Heart right ventricle (tissue), 16 donors: ENCODE measurements at regions not wholly inside any gene's neighbourhood (a gene's known extent, or its start where the extent isn't known, plus 50 kb on each side); places are given as distances from the start of the nearest gene placed in this dataset.
"Not testable (repeated sequence)": the region's sequence is repeated elsewhere in the genome, so short reads cannot be mapped to it uniquely, and the experiment has no call there.

Experiments used
- ATAC-seq, 8 donors: fragments of 200-7000 bp; cut with Tn5 transposase; one replicate each; pipeline ENCODE4 v1.9.1; 2020; ENCODE audit warnings: mild to moderate bottlenecking in 8 of 8, moderate library complexity in 8 of 8, moderate number of reproducible peaks in 1 of 8
- DNase-seq, 2 donors: peaks; one replicate each; pipeline ENCODE4 v3.0.0-alpha.2; 2020
- H3K27ac ChIP-seq, 10 donors: fragments of 200-600 bp; sonication (generic) in 2 of 10; one replicate each; pipeline versions ENCODE4 v1.5.0 to v1.8.0; 2020 to 2022; ENCODE audit warnings: mild to moderate bottlenecking in 3 of 10
- H3K27me3 ChIP-seq, 7 donors: fragments of 200-600 bp; one replicate each; pipeline ENCODE4 v1.8.0; 2021 to 2022; ENCODE audit warnings: mild to moderate bottlenecking in 2 of 7
- H3K36me3 ChIP-seq, 9 donors: fragments of 200-600 bp; sonication (generic) in 1 of 9; one replicate each; pipeline versions ENCODE4 v1.5.0 to v1.8.0; 2020 to 2022; ENCODE audit warnings: mild to moderate bottlenecking in 2 of 9
- H3K4me1 ChIP-seq, 9 donors: fragments of 200-600 bp; sonication (generic) in 1 of 9; one replicate each; pipeline versions ENCODE4 v1.5.0 to v1.8.0; 2020 to 2022; ENCODE audit warnings: mild to moderate bottlenecking in 4 of 9
- H3K4me3 ChIP-seq, 10 donors: fragments of 200-600 bp; sonication (generic) in 2 of 10; one replicate each; pipeline versions ENCODE4 v1.5.0 to v1.8.0; 2020 to 2022; ENCODE audit warnings: mild to moderate bottlenecking in 7 of 10, moderate library complexity in 2 of 10
- H3K9me3 ChIP-seq, 11 donors: fragments of 200-600 bp in 10 of 11; sonication (generic) in 2 of 11; one replicate each; pipeline versions ENCODE4 v1.5.0 to v1.8.0; 2013 to 2022; ENCODE audit warnings: mild to moderate bottlenecking in 2 of 11, control low read depth in 1 of 11, moderate library complexity in 1 of 11
- WGBS, 2 donors: extraction: QIAGEN DNeasy Blood & Tissue Kit; methylation state at CpG; one replicate each; pipeline ENCODE4 v1.1.7; 2013; ENCODE audit warnings: inconsistent platforms in 1 of 2; 5-methylcytosine and 5-hydroxymethylcytosine counted together
- intact Hi-C, 10 donors: fragments of 100-400 bp; cut with DNase I; formaldehyde crosslinking; loops; one replicate each; pipeline versions ENCODE4 v1.11.1 to v1.14.2; 2022
- TF ChIP-seq, protein P1 (sequence below), 9 donors: fragments of 200-600 bp; sonication (generic) in 2 of 9; IDR thresholded peaks; one replicate each; pipeline versions ENCODE4 v1.5.0 to v1.8.0; 2021 to 2022; ENCODE audit warnings: antibody characterized with exemption in 9 of 9, mild to moderate bottlenecking in 5 of 9, moderate library complexity in 1 of 9
- donor health status: Arrhythmogenic right ventricular cardiomyopathy.
- donor health status: ischemic (EF 13 %, LVEDD 7.1; RV severe dilation, severe dysfunction).
- donor health status: healthy with polysubstance abuse.
- donor health status: DM: no; HTN: yes; CAD: no.
- donor health status: DM: no; HTN: no; CAD: no.
- donor health status: ischemic (EF 25% LVEDD 6.9; RV normal size, moderate dysfunction).
- donor health status: ischemic (EF 25% LVEDD 5.7; RV mildly dilated, moderate dysfunction).
- donor health status: healthy.
- donor health status: DM: yes; HTN: yes; CAD: no.
- donor health status: Ischemic cardiomyopathy.
- donor health status: ischemic (EF 35%, LVEDD 5.7; RV mildly dilated, moderate dysfunction).
- donor health status: nonischemic (EF 11% LVEDD 7.7; RV severe dilation, severe dysfunction).
- donor health status: DM: yes; HTN: yes; CAD: no.
- donor health status: PGD.
- donor health status: ischemic (EF 29% LVEDD 5.4; RV normal size, mild dysfunction).
- donor health status: nonischemic (EF 23%, LVEDD 6.1; RV moderate dilation, normal function).

DNA sequence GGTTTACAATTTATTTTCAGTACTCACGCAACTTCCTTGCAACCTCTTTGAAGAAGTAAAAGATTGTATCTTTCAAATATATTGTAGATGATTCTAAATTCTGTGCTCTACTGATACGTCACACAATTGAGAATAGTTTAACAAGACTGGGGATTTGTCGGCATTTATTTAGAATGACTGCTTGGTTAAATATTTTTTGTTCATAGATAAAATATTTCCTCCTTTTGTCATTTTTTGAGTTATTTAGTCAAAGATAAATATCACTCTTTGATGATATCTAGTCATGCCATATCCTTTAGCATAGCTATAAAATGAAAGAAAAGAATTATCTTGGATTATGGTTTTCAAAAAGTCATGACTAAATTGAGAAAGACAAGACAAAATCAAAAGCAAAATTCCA is 2747.8 kb downstream of the PCDH9 start:
- Histone ChIP-seq H3K27me3 (no peaks in the 10 kb centered on the region), H3K4me1 (no peaks in the 10 kb centered on the region), H3K27ac (no peak overlapping the region), H3K9me3 (peaks cover 0 to 6% (median 0%) of the 10 kb centered on the region in 11 donors), H3K36me3 (no peaks in the 10 kb centered on the region), H3K4me3 (no peak overlapping the region)
- no peak for ATAC-seq
- whole genome bisulfite sequencing, 2 donors = 90% methylated on average over 3 of the region's 3 CpGs
- intact Hi-C loops = no loop called here
- no peak for DNase-seq
- TF ChIP-seq, protein P1, sequence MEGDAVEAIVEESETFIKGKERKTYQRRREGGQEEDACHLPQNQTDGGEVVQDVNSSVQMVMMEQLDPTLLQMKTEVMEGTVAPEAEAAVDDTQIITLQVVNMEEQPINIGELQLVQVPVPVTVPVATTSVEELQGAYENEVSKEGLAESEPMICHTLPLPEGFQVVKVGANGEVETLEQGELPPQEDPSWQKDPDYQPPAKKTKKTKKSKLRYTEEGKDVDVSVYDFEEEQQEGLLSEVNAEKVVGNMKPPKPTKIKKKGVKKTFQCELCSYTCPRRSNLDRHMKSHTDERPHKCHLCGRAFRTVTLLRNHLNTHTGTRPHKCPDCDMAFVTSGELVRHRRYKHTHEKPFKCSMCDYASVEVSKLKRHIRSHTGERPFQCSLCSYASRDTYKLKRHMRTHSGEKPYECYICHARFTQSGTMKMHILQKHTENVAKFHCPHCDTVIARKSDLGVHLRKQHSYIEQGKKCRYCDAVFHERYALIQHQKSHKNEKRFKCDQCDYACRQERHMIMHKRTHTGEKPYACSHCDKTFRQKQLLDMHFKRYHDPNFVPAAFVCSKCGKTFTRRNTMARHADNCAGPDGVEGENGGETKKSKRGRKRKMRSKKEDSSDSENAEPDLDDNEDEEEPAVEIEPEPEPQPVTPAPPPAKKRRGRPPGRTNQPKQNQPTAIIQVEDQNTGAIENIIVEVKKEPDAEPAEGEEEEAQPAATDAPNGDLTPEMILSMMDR (IDR thresholded peaks at IDR 0.05) = no peak

DNA sequence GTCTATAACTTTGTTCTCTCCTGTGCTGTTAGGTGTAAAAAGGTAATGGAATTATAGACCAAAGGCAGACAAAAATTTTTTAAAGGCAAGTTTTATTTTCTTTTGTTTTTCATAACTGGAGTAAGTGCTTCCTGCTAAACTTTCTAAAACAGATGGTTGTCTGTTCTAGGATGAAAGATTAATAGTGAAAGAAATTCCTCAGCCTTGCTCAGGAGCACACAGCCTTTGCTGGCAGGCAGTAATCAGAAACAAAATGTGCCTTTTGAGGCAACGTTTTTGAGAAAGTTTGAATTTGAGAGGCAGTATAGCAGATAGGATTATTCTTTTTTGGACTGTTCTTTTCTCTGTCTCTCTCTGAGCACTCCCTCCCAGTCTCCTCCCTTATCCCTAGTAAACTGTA is 2749.5 kb downstream of the PCDH9 start:
- Histone ChIP-seq H3K9me3 (peaks cover 0 to 12% (median 0%) of the 10 kb centered on the region in 11 donors), H3K4me3 (no peak overlapping the region), H3K36me3 (no peaks in the 10 kb centered on the region), H3K27me3 (no peaks in the 10 kb centered on the region), H3K27ac (no peak overlapping the region), H3K4me1 (no peaks in the 10 kb centered on the region)
- ATAC-seq (no peak), DNase-seq (no peak)
- TF ChIP-seq, protein P1 (IDR thresholded peaks at IDR 0.05) = no peak
- intact Hi-C loops = no loop called here
- WGBS, 2 donors = 10 to 11% methylated on average over 1 of the region's 1 CpG

DNA sequence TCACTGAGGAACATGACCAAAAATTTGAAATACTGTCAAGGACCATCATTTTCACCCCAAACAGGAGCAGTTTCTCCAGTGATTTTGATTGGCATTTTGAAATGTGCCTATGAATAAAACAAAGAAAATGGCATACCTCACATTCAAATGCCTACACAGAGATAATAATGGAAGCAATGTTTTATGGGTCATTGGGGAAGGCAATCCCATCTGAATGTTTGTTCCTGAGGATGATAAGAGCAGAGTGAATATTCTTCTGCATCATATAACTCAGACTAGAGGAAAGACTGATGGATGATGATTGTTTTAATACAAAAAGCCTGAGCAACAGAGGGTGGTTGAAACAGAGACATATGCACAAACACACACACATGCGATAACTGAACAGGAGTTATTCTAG is 2749.9 kb downstream of the PCDH9 start:
- Histone ChIP-seq H3K4me1 (no peaks in the 10 kb centered on the region), H3K27ac (no peak overlapping the region), H3K4me3 (no peak overlapping the region), H3K9me3 (peaks cover 0 to 12% (median 0%) of the 10 kb centered on the region in 11 donors), H3K36me3 (no peaks in the 10 kb centered on the region), H3K27me3 (no peaks in the 10 kb centered on the region)
- ATAC-seq (no peak), DNase-seq (no peak)
- WGBS, 2 donors = 87 to 94% methylated on average over 1 of the region's 1 CpG
- intact Hi-C loops = no loop called here
- TF ChIP-seq, protein P1 (IDR thresholded peaks at IDR 0.05) = no peak

DNA sequence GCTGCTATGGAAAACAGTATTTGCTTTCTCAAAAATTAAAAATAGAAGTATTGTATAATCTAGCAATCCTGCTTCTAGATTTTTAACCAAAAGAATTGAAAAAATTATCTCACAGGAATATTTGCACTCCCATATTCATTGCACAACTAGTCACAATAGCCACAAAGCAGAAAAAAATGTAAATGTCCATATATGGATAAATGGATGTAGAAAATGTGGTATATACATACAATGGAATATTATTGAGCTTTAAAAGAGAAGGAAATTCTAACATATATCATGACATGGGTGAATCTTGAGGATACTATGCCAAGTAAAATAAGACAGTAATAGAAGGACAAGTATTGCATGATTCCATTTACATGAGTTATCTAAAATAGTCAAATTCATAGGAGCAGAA is 2753.0 kb downstream of the PCDH9 start:
- Histone ChIP-seq H3K27me3 (no peaks in the 10 kb centered on the region), H3K9me3 (peaks cover 0 to 7% (median 0%) of the 10 kb centered on the region in 11 donors), H3K4me3 (no peak overlapping the region), H3K27ac (no peak overlapping the region), H3K4me1 (no peaks in the 10 kb centered on the region), H3K36me3 (no peaks in the 10 kb centered on the region)
- intact Hi-C loops = no loop called here
- ATAC-seq (no peak), DNase-seq (no peak)
- TF ChIP-seq, protein P1 (IDR thresholded peaks at IDR 0.05) = no peak

DNA sequence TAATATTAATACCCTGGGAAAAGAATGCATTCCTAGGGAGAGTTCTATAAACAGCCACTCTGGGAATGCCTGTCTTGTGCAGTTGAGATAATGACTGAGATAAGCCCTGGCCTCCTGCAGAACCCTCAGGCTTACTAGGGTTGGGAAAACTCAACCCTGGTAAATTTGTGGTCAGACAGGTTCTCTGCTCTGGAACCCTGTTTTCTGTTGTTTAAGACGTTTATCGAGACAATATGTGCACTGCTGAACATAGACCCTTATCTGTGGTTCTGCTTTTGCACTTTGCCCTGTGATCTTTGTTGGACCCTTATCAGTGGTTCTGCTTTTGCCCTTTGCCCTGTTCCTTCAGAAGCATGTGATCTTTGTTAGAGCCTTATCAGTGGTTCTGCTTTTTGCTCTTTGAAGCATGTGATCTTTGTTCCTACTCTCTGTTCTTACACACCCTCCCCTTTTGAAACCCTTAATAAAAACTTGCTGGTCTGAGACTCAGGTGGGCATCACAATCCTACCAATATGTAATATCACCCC is 2754.0 kb downstream of the PCDH9 start:
- 78 to 89% methylated on average over 2 of the region's 2 CpGs for WGBS, 2 donors
- H3K9me3 ChIP-seq, intact Hi-C loops, H3K27me3 ChIP-seq, H3K27ac ChIP-seq, H3K4me1 ChIP-seq, H3K36me3 ChIP-seq, H3K4me3 ChIP-seq, DNase-seq, ATAC-seq: not testable (repeated sequence)
